ENCODE measurements at regions not wholly inside any gene's neighbourhood (a gene's known extent, or its start where the extent isn't known, plus 50 kb on each side); places are given as distances from the start of the nearest gene placed in this dataset.

DNA sequence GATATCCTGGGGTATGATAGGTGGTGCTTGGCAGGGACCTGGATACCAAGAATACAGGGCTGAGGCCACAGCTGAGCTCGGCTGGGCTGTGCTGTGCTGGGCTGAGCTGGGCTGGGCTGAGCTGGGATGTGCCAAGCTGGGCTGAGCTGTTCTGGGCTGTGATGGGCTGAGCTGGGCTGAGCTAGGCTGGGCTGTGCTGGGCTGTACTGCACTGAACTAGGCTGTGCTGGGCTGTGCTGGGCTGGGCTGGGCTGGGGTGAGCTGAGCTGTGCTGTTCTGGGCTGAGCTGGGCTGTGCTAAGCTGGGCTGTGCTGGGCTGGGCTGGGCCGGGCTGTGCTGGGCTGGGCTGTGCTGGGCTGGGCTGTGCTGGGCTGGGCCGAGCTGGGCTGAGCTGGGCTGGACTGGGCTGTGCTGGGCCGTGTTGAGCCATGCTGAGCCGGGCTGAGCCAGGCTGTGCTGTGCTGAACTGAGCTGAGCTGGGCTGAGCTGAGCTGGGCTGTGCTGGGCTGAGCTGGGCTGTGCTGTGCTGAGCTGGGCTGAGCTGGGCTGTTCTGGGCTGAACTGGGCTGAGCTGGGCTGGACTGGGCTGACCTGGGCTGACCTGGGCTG is 94.7 kb upstream of the ACTRT2 start:
- Mint-ChIP-seq H3K27ac (no peak overlapping the region), H3K4me1 (no peaks in the 10 kb centered on the region), H3K27me3 (ENCODE audit: low read depth in 2 of 2) (peaks cover 0 to 3% of the 10 kb centered on the region in 2 donors), H3K4me3 (no peak overlapping the region), H3K9me3 (no peaks in the 10 kb centered on the region), H3K36me3 (no peaks in the 10 kb centered on the region)
- Histone ChIP-seq H3K27ac (ENCODE audit: low read length) (peak overlapping the region; percentile 14), H3K9me3 (ENCODE audit: control insufficient read depth, insufficient read depth, low read length) (no peaks in the 10 kb centered on the region), H3K4me3 (ENCODE audit: low read length) (no peak overlapping the region), H3K27me3 (ENCODE audit: control insufficient read depth, insufficient read depth, low read length) (no peaks in the 10 kb centered on the region), H3K36me3 (ENCODE audit: control insufficient read depth, insufficient read depth, low read length) (no peaks in the 10 kb centered on the region), H3K4me1 (ENCODE audit: control insufficient read depth, insufficient read depth, low read length) (no peaks in the 10 kb centered on the region)
- 80% methylated on average over 5 of the region's 5 CpGs for WGBS (ENCODE audit: insufficient coverage)
- DNase-seq = no peak
- ATAC-seq = peak in 1 of 3 donors; percentile 21
- intact Hi-C loops (cut with micrococcal nuclease) = no loop called here
- TF ChIP-seq CTCF (IDR thresholded peaks at IDR 0.05) = no peak

- H3K9me3 ChIP-seq (ENCODE audit: control insufficient read depth, insufficient read depth, low read length) = no peaks in the 10 kb centered on the region
- no peaks in the 10 kb centered on the region for H3K27me3 ChIP-seq (ENCODE audit: control insufficient read depth, insufficient read depth, low read length)
- ATAC-seq (no peak), DNase-seq (no peak)
- H3K27me3 Mint-ChIP-seq (ENCODE audit: low read depth in 2 of 2) = peaks cover 0 to 3% of the 10 kb centered on the region in 2 donors
- H3K4me3 ChIP-seq (ENCODE audit: low read length) = no peak overlapping the region
- H3K36me3 Mint-ChIP-seq = no peaks in the 10 kb centered on the region
- no peak overlapping the region for H3K27ac Mint-ChIP-seq
- no peaks in the 10 kb centered on the region for H3K4me1 ChIP-seq (ENCODE audit: control insufficient read depth, insufficient read depth, low read length)
- H3K4me3 Mint-ChIP-seq = no peak overlapping the region
- H3K27ac ChIP-seq (ENCODE audit: low read length) = no peak overlapping the region
- intact Hi-C loops (cut with micrococcal nuclease) = no loop called here
- no peaks in the 10 kb centered on the region for H3K36me3 ChIP-seq (ENCODE audit: control insufficient read depth, insufficient read depth, low read length)
- WGBS (ENCODE audit: insufficient coverage) = 81% methylated on average over 40 of the region's 40 CpGs
- H3K4me1 Mint-ChIP-seq = no peaks in the 10 kb centered on the region
- H3K9me3 Mint-ChIP-seq = no peaks in the 10 kb centered on the region
- TF ChIP-seq CTCF (IDR thresholded peaks at IDR 0.05) = no peak
Measured at GRCh38 chr1:2927393-2928360, 93.6 kb upstream of the ACTRT2 start.

GRCh38 chr1:2928366-2929325 is 92.6 kb upstream of the ACTRT2 start:
- Histone ChIP-seq H3K4me3 (ENCODE audit: low read length) (no peak overlapping the region), H3K9me3 (ENCODE audit: control insufficient read depth, insufficient read depth, low read length) (no peaks in the 10 kb centered on the region), H3K27me3 (ENCODE audit: control insufficient read depth, insufficient read depth, low read length) (no peaks in the 10 kb centered on the region), H3K4me1 (ENCODE audit: control insufficient read depth, insufficient read depth, low read length) (no peaks in the 10 kb centered on the region), H3K36me3 (ENCODE audit: control insufficient read depth, insufficient read depth, low read length) (no peaks in the 10 kb centered on the region), H3K27ac (ENCODE audit: low read length) (no peak overlapping the region)
- TF ChIP-seq CTCF (IDR thresholded peaks at IDR 0.05) = no peak
- Mint-ChIP-seq H3K4me1 (no peaks in the 10 kb centered on the region), H3K36me3 (no peaks in the 10 kb centered on the region), H3K4me3 (no peak overlapping the region), H3K27me3 (ENCODE audit: low read depth in 2 of 2) (peaks cover 0 to 3% of the 10 kb centered on the region in 2 donors), H3K9me3 (no peaks in the 10 kb centered on the region), H3K27ac (no peak overlapping the region)
- 84% methylated on average over 42 of the region's 42 CpGs for WGBS (ENCODE audit: insufficient coverage)
- intact Hi-C loops (cut with micrococcal nuclease) = no loop called here
- ATAC-seq (no peak), DNase-seq (no peak)

All from natural killer cell (primary cell).